SK-N-DZ (cell line): ENCODE measurements at regions not wholly inside any gene's neighbourhood (a gene's known extent, or its start where the extent isn't known, plus 50 kb on each side); places are given as distances from the start of the nearest gene placed in this dataset.

Experiments used
- DNase-seq: peaks from one replicate; pipeline ENCODE4 v3.0.0-alpha.2; 2015; ENCODE audit warnings: low spot score

DNA sequence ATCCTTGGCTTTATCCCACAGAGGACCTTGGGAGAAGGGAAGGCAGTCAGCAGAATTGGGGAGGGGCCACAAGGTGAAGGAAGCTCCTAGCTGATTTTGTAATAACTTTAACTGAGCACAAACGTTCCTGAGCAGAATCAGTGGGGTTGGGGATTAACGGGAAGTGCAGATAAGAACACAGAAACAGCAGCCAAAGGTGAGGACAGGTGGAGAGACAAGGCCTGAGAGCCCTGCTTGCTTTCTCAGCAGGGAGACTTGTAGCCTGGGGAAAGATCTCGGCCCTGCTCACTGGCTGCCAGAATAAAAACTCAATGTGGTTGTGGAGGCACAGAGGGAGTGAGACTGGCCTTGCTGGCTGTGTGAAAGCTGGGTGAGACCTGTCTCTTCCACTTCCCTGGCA is 265.2 kb upstream of the FAT3 start:
- no peak for DNase-seq

DNA sequence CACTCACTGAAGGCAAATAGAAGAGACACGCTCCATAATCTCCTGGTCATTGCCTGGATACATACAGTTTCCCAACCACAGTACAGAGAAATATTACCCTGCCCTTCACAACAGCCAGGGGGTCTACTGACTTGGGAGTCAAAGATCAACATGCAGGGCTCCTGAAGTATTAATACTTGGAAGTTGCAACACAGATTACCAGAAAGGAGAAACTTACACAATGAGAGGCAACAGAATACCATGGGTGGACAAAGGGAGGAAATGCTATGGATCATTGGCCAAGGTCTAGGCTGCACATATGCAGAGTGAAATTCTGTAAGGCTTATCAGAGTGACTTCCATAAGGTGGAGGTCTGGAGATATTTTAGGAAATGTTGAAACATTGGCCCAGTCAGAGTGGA is 267.9 kb upstream of the FAT3 start:
- no peak for DNase-seq

DNA sequence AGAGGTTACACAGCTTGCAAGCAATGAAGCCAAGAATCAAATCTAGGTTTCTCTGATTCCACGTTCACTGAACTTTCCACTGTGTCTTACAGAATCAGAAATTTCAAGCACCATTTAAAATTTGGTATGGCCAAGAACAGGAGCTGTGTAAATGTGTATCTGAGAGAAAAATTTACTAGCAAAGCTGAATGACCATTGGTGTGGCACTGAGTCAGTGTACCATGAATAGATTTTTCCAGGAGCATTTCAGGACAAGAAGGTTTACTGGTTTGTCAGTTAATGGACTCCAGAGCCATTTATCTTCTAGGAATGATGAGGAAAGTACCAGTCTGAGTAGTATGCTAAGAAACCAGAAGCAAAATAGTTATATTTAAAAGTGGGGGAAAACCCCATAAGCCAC is 269.4 kb upstream of the FAT3 start:
- no peak for DNase-seq

DNA sequence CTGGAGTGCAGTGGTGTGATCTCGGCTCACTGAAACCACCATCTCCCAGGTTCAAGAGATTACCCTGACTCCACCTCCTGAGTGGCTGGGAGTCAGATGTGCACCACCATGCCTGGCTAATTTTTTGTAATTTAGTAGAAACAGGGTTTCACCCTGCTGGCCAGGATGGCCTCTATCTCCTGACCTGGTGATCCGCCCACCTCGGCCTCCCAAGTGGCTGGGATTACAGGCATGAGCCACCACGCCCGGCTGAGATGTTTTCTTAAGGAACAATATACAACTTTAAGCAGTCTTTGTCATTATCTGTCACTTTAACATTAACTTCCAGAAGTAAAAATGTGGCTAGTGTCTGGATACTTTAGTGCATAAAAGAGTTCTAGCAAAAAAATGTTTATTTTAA is 272.6 kb upstream of the FAT3 start:
- DNase-seq = no peak

DNA sequence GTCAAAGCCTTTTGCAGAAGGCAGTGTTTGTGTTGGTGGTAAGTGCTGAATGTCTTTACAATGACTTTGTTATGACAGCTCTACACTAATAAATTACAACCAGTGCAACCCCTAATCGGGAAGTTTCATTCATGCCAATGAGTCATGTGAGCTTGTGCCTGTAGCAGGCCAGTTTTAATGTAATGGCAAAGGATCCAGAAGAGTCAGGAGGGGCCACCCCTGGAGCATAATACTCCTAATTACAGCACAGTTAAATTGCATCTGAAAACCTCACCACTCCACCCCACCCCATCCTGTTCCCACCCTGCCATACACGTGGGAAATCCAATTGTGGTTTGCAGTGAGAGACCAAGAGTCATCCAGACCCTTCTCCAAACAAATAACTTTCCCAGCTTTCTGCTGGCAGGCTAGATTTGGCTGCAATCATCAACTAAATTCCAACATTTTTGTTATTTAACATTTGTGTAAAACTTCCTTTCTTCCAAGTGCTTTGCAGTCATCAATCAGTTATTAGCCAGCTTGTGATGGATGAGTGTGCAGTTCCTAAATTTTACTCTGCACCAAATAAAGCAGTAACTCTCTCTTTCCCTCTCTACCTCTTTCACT is 277.3 kb upstream of the FAT3 start:
- no peak for DNase-seq

DNA sequence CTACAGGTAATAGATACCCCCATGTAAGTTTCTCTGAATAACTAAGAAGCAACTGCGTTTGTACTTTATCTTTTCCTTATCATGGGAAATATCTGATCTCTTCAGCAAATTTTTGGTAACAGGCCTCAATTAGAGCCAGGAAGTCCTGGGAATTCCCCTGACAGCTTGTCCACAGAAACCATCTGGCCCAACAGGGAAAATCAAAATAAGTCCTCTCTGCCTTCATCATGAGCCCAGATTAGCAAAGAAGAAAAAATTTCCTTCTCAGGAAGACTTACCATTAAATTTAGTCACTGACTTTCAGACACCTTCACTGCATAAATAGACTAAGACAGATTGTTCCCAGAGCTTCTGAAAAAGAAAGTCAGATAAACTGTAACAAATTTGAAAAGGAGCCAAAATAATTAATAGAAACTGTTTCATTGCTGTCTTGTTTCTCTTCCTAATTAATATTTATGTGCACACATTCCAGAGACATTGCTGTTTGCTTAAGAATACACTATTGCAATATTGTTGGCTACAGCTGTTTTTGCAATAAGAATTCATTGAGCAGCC is 278.1 kb upstream of the FAT3 start:
- peak; percentile 49 for DNase-seq

- no peak for DNase-seq
Measured at GRCh38 chr11:91935120-91935519, 289.5 kb upstream of the FAT3 start.

DNA sequence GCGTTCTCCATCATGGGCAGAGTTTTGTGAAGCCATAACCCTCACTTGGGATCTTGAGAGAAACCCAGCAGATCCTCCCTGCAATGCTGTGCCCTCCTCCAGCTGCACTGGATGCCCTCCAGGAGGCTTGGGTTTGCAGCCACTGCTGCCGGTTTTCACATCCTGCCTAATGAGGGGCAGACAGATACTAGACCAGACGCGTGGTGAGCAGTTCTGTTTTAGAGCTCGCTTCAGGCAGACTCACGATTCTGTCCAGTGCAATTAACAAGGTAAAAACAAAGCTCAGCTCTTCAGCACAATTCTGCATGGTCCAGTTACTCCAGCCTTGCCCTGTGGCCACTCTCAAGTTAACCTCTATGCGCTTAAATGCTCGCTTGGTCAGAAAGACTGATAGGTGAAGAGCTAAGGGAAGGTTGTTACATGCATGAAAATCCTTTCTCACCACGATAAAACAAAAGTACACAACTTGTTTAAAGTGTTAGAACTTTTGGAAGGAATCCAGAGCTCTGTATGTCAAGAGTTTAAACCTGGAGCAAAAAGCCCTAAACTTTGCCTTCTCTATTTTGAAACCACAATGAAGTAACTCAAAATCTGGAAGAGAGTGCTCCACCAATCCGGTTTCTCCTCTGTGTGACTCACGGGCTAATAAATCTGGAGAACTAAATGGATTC is 292.3 kb upstream of the FAT3 start:
- DNase-seq = no peak

GRCh38 chr11:91927448-91927847 is 297.2 kb upstream of the FAT3 start:
- DNase-seq = no peak

- DNase-seq = no peak
Measured at GRCh38 chr11:91926965-91927364, 297.7 kb upstream of the FAT3 start.

DNA sequence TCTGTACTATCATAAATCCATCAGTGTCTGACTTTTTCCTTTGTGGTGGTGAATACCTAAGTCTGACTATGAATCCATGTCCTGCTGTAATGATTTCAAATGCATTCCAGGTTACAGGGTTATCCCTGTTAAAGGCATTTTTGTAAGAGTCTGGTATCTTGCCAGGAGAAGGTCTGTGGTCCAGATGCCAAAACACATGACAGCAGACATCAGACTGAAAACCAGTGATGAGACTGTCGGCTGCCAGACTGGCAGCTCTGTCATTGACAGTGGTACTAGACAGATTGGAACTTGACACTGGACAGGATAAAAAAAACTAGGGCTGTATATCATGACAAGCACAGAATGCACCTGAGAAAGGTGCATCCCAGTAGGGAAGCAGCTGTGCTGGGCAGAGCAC is 301.8 kb upstream of the FAT3 start:
- no peak for DNase-seq

- no peak for DNase-seq
Measured at GRCh38 chr11:91921974-91922373, 302.6 kb upstream of the FAT3 start.

DNA sequence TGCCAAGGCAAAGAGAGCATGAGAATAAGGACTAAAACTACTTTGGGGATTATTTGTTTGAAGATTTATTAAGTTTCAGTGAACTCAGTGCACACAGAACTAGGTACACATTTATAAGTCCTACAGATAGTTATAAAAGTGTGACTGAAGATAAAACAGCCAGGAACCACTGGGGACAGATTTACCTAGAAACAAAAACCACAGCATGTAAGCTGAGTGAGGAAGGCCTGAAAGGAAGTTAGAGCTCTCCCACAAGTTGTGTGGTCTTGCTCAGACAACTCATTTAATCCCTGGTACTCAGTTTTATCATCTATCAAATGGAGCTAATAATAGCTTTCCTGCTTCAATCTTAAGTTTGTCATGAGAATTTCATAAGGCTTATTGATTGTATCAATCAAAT is 311.2 kb upstream of the FAT3 start:
- no peak for DNase-seq

GRCh38 chr11:91912322-91912721 is 312.3 kb upstream of the FAT3 start:
- DNase-seq = peak; percentile 65

DNA sequence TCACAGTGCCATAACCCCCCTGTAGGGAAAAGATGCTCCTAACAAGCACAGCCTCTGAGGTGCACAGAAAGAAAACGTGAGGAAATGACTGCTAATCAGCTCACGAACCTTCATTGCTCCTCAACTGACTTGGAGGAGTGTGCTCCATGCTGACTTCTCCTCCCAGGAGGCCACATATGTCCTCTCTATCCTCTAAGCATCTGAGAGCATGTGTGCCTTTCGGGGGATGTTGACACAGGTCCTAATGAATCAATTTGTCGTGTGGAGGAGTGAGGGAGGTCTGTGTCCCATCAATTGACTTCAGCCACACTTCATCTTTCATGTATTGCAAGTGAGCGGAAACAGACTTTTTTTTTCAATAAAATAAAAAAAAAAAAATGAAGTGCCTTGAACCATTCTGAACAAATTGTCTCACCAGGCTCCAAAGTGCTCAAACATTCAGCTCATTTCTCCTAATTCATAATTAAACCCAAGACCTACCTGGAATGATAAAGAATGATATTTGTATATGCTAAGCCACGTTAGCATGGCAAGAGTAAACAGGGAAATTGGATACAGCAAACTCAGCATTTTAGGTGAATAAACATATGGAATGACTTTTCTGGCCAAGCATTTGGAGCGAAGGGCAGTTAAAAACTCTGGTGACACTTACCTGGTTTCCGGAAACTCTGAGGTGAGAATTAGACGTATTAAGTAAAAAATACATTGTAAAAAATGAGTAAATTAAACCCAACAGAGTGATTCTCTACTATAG is 317.6 kb upstream of the FAT3 start:
- peak; percentile 80 for DNase-seq

DNA sequence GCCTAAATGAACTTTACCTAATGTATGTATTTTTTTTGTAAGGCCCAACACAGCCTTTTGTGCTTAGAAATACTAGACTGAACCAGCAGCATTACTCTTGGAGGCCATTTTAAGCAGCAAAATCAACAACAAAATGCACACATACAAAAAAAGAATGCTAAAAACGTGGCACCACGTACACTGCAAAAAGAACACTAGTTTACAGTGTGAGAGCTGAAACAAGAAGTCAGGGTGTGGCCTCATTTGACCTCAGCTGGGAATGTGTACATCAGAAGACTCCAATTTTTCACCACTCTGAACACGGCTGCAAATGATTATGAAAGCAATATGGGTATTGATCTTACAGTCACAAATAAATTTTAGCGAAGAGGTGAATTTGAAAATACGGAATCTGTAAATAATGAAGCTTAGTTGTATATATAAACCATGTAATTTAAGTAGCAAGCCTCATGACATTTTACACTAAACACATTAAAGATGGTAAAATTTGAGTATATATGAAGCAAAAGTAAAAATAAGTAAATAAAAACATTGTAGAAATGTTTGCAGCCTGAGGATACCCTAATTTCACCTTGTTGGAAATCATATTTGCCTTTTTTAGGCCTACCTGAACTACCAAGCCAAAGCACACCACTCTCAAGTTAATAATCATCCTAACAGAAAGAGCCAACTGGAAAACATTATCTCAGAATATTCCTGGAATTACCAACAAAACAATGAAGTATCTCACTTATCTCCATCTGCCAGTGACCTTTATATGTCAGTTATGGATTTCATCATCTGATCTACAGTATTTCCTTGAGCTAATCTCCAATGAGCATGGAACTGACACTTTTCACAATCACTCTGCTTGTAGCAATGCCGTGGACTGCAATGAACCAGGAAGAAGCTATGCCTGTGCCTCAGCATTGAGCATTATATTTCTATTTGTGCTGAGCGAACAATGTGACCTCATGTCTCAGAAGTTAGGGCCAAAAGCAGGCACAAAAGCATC is 319.5 kb upstream of the FAT3 start:
- no peak for DNase-seq

GRCh38 chr11:91902312-91902711 is 322.3 kb upstream of the FAT3 start:
- no peak for DNase-seq

GRCh38 chr11:91880660-91881059 is 344.0 kb upstream of the FAT3 start:
- no peak for DNase-seq

DNA sequence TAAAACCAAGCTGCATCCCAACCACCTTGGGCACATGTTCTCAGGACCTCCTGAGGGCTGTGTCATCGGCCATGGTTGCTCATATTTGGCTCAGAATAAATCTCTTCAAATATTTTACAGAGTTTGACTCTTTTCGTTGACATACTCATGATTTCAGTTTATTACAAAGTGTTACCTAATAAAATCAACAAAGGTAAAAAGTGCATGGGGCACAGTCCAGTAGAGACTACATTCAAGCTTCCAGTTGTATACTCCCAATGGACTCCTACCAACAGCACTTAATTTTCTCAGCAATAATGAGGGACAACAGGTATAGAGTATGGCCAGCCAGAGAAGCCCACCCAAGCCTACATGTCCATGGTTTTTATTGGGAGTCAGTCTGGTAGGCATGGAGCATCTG is 347.9 kb upstream of the FAT3 start:
- no peak for DNase-seq

DNA sequence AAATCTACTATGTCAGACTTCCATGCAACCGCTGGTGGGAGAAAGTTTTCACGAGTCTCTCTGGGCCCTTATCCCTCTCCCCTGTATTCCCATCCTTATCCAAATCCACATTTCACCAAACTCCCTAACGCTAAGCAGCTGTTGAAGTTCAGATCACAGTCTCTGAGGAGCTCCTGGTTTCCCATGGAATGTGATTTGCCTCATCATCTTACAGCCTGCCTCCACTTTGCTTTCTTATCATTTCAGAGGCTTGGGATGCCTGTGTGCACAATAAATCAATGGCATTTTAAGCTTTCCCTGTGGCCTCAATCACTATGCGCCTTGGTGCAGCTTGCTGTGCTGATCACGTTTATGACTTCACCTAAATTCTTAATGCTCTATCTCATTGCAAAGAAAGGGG is 352.4 kb upstream of the FAT3 start:
- DNase-seq = no peak

GRCh38 chr11:91871791-91872190 is 352.8 kb upstream of the FAT3 start:
- no peak for DNase-seq

DNA sequence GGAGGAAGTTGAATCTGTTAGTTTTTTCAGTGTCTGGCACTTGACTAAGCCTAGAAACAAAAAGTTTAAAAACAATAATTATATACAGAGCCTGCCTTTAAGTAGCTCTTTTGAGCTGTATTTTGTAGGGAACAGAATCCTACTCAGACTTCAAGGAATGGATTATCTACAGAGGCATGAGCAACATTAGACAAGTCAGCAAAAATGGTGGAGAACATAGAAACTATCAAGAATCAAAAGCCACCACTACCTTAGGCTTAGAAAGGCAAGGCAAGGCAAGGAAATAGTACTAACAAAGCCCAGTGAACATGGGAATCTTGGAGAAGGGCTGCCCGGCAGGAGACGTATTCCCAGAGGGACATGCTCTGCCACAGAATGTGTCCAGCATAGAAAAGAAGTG is 353.6 kb upstream of the FAT3 start:
- no peak for DNase-seq
